HG03064 (cell line): ENCODE measurements at regions not wholly inside any gene's neighbourhood (a gene's known extent, or its start where the extent isn't known, plus 50 kb on each side); places are given as distances from the start of the nearest gene placed in this dataset.
"Not testable (repeated sequence)": the region's sequence is repeated elsewhere in the genome, so short reads cannot be mapped to it uniquely, and the experiment has no call there.

ENCODE experiments used
- ATAC-seq: cut with Tn5 transposase; IDR thresholded peaks from one replicate; pipeline ENCODE4 v1.9.1; 2021; ENCODE audit warnings: low read depth; ENCODE audit not compliant: unreplicated experiment

- not testable (repeated sequence) for ATAC-seq
Observed at GRCh38 chr1:149274493-149274892, 171.1 kb upstream of the NBPF9 start.

DNA sequence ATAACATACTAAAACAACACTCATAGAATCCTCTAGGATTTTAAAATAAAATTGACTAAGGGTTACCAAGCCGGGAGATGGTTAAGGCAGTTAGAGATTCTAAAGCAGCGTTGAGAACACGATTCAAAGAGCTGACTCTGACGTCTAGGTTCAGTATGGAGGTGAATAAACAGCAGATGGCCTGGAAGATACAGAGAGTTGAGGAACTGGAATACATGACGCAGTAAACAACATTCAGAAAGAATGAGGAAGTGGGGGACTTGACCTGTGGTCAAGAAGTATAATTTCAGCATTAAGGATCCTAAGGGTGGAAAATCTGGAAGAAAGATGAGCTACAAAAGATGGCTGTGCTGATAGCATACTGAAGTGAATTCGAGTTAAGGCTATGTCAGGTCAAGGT is 172.5 kb upstream of the NBPF9 start:
- not testable (repeated sequence) for ATAC-seq

DNA sequence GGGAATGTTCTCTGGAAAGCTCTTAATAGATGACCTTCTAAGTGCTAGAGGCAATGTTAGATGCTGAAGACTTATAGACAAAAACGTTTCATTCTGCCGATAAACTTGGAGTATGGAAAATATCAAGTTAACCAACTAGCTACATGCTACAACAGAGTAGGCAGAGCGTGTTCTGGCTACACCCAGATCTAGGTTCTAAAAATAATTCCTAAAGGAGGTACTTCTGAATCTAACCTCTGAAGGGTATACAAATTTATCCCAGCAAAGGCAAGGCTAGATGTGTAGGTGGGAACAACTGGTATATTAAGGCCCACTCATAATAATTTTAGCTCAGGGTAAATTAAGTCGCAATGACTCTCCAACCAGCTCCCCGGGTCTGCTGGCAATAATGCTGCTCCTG is 173.1 kb upstream of the NBPF9 start:
- not testable (repeated sequence) for ATAC-seq

- ATAC-seq, result not testable (repeated sequence)
Observed at GRCh38 chr1:149278156-149278555, 174.8 kb upstream of the NBPF9 start.

DNA sequence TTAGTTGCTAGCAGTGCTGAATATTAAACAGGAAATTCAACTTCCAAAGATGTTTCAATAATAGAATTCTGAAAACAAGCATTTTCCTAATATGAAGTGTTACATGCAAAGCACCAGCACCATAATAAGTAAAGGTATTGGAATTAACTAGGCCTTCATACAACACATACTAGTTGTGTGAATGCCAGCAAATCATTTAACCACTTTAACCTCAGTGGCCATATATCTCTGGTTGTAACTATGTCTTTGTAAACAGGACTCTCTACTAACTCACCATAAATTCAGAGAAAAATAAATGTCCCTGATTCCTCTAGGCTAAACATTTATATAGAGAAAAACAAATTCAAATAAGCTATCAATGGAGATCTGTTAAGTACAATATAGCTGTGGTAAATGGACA is 175.7 kb upstream of the NBPF9 start:
- not testable (repeated sequence) for ATAC-seq

- ATAC-seq, result not testable (repeated sequence)
Observed at GRCh38 chr1:149279512-149279911, 176.2 kb upstream of the NBPF9 start.

- not testable (repeated sequence) for ATAC-seq
Observed at GRCh38 chr1:149284773-149285172, 181.4 kb upstream of the NBPF9 start.

- not testable (repeated sequence) for ATAC-seq
Observed at GRCh38 chr1:149285205-149285604, 181.9 kb upstream of the NBPF9 start.

DNA sequence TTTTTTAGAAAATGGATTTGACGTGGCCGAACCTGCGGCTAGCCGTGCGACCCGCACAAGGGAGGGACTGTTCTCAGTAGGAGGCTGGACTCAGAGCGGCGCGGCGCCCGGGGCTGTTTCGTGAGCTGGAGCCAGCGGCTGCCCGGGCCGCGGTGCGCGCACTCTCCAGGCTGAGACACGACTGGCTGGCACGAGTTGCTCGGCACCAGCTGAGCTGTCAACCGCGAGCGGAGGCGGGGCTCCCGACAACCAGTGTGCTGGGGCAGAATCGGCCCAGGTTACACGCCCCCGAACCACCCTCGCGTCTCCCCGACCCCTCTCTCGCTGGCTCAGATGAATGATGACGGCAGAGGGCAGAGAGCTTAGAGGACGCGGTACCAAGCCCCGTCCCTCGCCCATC is 182.3 kb upstream of the NBPF9 start:
- not testable (repeated sequence) for ATAC-seq

- not testable (repeated sequence) for ATAC-seq
Observed at GRCh38 chr1:149288580-149288979, 185.2 kb upstream of the NBPF9 start.

DNA sequence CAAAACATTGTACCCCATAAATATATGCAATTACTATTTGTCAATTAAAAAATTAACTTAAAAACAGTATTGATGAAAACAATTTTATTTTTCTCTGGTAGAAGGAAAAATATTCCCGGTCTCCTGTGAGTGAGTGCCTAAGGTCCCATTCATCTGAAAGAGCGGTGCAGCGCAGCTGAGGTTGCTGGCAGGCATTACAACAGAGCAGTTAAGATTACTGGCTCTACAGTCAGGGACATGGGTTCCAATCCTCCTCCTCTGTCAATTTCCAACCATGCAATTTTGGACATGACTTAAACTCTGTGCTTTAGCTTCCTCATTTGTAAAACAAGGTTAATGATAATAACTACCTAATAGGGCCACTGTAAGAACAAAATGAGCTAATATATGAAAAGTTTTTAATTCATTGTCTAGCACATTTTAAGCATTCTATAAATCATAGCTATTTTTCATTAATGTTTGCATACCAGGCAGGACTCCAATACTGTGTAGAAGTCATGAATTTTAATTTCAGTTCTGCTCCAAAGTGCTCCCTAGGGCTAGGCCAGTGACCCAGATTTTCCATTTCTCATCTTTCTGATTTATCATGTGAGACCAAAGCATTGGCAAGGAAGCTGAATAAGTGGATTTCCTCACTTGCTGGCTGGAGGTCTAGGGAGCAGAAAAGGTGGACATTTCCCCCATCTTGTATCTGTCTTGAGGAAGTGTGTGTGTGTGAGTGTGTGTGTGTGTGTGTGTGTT is 174.2 kb upstream of the NBPF19 start:
- ATAC-seq, result not testable (repeated sequence)

GRCh38 chr1:149301282-149301681 is 173.6 kb upstream of the NBPF19 start:
- not testable (repeated sequence) for ATAC-seq

DNA sequence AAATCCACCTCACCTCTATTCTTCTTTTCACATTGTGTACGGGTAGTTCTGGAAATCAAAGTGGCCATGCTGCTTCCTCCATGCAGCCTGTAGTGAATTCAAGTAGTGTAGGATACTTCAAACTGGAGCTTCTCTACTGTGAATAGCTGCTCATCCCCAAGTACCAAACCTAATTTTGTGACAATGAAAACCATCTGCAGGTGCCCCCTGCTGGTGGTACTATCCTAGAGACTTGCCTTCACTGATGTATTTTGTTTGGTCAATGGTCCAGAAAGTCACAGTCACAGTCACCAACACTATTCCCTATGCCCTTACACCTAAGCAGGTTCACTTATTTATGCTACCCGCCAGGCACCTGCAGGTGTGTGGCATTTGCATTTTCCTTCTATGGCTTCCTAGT is 170.0 kb upstream of the NBPF19 start:
- ATAC-seq, result not testable (repeated sequence)

DNA sequence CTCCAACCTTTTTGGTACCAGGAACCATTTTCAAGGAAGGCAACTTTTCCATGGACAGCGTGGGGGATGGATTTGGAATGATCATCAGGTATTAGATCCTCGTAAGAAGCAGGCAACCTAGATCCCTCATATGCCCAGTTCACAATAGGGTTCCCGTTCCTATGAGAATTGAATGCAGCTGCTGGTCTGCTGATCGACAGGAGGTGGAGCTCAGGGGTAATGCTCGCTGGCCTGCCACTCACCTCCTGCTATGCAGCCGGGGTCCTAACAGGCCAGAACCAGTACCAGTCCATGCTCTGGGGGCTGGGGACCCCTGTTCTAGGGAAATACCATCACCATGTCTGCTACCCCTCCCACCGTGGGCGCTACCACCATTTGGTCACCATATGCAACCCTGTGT is 167.2 kb upstream of the NBPF19 start:
- not testable (repeated sequence) for ATAC-seq

DNA sequence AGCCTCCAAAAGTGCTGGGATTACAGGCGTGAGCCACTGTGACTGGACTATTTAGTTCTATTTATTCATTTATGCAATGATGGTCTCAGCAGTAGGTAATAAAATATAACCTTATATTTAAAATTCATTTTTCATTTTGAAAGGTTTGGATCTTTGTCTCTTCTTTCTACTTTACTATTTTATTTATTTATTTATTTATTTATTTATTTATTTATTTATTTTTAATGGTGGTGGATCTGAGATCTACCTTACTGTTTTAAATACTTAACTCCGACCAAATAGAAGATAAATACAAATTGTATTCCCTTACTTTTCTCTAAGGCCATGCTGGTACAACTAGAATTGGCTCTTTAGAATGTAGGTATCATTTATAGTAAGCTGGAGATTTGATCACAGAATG is 159.9 kb upstream of the NBPF19 start:
- ATAC-seq, result not testable (repeated sequence)

- ATAC-seq, result not testable (repeated sequence)
Observed at GRCh38 chr1:149320971-149321731, 153.7 kb upstream of the NBPF19 start.

DNA sequence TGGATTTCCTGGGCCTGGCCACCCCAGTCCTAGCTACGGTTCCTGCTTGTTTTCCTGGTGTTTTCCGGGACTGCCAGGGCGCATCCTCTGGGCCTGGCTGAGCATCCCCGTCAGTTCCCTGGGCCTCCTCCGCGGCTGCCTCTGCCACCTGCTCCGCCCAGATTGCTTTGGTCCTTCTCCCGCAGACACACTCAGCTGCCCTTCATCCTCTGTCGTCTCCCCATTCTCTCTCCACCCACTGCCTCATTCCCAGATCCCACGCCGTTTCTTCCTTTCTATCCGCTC is 153.2 kb upstream of the NBPF19 start:
- ATAC-seq, result not testable (repeated sequence)

DNA sequence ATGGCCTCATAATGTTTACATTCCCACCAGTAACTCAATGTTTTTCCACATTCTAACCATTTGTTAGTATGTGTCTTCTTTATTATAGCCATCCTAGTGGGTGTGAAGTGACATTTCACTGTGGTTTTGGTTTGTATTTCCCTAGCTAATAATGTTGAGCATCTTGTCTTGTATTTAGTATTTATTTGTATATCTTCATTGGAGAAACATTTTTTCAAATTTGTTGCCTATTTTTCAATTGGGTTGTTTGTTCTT is 144.8 kb upstream of the NBPF19 start:
- not testable (repeated sequence) for ATAC-seq

DNA sequence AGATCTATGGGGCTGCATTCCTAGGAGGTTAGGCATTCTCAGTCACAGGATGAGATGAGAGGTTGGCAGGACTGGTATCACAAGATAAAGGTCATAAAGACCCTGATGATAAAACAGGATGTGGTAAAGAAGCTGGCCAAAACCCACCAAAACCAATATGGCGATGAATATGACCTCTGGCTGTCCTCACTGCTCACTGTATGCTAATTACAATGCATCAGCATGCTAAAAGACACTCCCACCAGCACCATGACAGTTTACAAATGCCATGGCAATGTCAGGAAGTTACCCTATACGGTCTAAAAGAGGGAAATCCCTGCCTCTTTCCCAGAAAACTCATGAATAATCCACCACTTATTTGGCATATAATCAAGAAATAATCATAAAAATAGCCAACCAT is 138.8 kb upstream of the NBPF19 start:
- not testable (repeated sequence) for ATAC-seq

GRCh38 chr1:149338221-149338691 is 136.6 kb upstream of the NBPF19 start:
- not testable (repeated sequence) for ATAC-seq

DNA sequence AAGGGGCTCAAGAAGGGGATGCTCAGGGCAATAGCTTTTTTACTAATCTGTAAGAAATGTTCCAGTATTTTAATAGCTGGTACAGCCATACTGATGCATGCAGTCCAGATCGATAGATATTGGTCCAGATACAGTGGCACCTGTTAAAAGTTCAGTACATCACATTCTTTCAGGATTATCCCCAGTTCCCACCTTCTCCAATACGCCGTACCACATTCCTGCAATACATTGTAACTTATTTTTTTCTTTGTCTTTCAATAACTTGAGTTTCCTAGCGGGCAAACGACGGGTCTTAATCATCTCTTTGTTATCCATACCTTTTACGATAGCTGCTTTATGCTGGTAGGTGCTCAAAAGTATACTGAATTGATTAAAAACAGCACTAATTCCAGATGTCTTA is 136.1 kb upstream of the NBPF19 start:
- ATAC-seq, result not testable (repeated sequence)

DNA sequence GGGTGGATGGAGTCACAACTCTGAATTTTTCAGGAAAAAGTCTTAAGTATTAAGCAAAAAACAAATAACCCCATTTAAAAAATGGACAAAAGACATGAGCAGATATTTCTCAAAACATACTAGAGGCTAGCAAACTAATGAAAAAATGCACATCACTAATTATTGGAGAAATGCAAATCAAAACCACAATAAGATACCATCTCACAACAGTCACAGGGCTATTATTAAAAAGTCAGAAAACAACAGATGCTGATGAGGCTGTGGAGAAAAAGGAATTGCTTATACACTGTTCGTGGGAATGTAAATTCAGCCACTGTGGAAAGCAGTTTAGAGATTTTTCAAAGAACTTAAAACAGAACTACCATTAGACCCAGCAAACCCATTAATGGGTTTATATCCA is 125.4 kb upstream of the NBPF19 start:
- not testable (repeated sequence) for ATAC-seq
